CD4-positive, alpha-beta T cell treated with Interleukin-12 subunit alpha and Interleukin-12 subunit beta, for 1 hour (primary cell): ENCODE measurements at regions not wholly inside any gene's neighbourhood (a gene's known extent, or its start where the extent isn't known, plus 50 kb on each side); places are given as distances from the start of the nearest gene placed in this dataset.

Experiments
- DNase-seq: peaks from one replicate; pipeline ENCODE4 v3.0.0-alpha.2; 2020

DNA sequence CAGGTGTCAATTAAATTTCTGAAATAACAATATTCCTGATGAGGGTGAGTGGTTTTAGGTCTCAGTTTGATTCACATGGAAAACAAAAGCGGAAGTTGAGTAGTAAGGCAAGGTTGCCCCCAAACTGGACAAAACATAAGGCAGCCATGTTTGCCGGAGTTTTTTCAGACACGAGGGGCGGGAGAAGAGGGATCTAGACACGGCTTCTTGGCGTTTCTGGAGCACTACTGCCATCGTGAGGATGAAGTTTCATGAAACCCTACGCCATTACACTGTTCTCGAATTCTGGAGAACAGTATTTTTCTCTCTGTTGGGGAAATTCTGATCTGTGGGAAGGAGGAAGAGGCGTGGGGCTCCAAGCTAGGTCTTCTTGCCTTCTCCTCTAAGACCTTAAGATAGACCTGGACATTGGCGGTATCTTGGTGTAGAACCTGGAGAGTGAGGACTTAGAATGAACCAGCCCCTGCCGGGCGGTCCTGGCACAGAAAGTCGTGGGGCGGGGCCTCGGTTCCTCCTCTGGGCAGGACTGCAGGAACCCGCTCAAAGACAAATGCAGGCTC is 160.3 kb downstream of the OR13H1 start:
- no peak for DNase-seq

DNA sequence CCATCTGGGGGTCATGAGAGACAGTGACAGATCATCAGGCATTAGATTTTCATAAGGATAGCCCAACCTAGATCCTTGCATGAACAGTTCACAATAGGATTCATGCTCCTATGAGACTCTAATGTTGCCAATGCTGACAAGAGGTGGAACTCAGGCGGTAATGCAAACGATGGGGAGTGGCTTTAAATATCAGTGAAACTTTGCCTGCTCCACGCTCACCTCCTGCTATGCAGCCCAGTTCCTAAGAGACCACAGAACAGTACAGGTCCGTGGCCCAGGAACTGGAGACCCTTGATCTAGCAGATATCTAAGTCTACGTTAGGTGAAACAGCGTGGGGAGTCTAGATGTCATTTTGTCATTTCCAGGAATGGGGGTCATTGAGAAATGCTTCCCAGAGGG is 165.7 kb downstream of the OR13H1 start:
- no peak for DNase-seq

DNA sequence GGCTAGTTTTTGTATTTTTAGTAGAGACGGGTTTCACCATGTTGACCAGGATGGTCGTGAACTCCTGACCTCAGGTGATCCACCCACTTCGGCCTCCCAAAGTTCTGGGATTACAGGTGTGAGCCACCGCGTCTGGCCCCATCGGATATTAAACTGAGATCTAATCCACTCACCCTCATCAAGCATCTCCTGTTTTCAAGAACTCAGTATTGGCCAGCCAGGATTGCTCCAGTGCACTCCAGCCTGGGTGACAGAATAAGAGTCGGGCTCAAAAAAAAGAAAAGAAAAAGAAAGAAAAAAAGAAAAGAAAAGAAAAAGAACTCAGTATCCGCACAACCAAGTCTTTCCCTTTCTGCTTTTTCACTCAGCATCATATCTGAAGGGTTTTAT is 167.6 kb downstream of the OR13H1 start:
- DNase-seq = no peak

DNA sequence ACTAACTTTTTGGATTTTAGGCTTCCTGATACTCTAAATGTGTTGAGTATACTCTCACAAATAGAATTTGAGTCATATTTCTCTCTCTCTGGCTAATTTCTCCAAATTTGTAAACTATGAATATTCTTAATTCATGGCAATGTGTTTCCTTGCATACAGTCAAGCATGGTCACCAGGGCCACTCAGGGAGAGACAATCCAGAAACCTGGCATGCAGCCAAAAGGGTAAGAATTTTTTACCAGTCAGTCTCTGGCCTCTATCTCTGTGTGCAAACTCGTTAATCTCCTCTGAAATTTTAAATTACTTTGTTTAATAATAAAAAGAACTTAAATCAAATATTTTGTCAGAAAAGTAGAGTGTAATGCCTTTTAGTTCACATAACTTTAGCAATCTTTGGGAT is 179.8 kb downstream of the OR13H1 start:
- no peak for DNase-seq

DNA sequence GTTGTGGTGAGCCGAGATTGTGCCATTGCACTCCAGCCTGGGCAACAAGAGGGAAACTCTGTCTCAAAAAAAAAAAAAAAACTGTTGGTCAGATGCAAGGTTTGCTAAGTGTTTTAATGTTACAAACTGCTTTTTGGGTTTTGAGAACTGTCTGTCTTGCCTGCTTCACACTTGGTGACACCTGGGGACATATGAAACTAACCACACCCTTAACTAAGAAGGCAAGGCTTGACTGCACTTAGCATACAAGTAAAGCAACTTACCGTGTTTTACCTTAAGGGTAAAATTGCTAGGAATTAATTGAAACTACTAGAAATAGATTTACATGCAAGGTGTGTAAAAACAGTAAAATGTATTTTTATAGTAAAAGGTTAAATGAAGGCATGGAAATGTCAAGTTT is 180.4 kb downstream of the OR13H1 start:
- DNase-seq = no peak

DNA sequence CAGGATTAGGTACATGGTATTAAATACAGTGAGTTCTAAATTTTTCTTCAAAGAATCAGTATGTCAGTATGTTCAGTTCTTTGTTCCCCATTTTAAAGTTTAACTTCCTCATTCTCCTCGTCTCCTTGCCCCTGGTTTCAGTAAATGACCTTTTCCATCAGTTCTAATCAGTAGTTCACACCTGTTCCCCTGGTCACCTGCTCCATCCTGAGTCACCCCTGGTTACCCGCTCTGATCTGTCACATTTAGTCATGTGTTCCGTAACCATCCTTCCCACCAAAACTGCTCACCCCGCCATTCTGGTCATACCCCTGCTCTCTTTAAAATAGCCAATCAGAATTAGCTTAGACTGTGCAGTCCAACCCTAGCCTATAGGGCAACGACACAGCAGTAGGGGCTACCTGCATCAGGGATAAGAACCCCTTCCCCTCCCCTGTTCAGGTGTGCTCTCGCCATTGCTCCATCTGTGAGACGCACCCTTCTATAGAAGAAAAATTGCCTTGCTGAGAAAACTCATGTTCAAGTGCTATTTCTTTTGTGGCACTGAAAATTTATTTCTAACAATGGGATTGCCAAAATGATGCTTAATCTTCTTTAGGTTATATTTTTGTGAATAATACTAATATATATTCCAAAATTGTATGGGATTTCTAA is 181.3 kb downstream of the OR13H1 start:
- no peak for DNase-seq

DNA sequence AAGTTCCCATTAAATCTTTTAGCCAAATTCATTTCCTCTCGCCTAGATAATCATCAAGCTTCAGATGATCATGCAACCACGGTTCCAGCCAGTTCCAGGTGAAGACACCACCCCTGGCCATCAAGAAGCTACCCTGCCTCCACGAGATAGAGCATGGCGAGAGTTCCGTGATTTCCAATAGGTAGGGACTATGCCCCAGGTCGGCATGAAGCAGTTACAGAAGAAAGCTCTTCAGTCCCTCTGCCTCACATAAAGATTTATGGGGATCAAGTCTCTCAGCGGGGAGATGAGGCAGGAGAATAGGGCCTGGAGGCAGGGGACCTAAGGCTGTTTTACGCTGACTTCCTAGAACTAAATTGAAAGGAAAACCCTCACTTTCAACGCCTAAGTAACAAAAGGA is 183.9 kb downstream of the OR13H1 start:
- no peak for DNase-seq

DNA sequence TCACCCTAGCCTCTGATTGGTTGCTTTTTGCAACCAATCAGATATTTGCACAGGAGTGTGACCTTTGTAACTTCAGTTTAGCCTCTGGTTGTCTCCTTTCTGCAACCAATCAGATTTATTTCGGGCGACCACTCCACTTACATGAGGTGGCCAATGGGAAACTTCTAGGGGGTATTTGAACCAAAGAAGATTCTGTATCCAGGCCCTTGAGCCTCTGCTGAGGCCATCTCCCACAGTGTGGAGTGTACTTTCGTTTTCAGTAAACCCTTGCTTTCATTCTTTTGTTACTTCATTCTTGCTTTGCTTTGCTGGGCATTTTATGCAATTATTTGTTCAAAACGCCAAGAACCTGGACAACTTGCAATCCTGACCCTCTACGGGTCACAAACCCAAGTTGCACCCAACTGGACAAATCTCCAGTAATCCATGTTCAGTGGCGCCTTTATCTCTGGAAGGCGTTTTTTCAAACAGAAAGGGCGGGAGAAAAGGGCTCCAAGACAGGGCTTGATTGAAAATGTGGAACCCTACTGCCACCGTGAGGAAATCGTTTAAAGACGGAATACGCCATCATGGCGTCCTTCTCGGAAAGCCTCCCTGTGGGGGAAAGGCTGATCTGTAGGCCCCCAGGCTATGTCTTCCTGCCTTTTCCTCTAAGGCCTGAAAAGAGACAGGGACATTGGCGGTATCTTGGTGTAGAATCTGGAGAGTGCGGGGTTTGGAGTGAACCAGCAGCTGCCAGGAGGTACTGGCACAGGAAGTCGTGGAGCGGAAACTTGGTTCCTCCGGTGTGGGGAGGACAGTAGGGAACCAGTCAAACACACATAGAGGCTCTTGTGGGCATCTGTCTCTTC is 184.6 kb downstream of the OR13H1 start:
- DNase-seq = no peak

DNA sequence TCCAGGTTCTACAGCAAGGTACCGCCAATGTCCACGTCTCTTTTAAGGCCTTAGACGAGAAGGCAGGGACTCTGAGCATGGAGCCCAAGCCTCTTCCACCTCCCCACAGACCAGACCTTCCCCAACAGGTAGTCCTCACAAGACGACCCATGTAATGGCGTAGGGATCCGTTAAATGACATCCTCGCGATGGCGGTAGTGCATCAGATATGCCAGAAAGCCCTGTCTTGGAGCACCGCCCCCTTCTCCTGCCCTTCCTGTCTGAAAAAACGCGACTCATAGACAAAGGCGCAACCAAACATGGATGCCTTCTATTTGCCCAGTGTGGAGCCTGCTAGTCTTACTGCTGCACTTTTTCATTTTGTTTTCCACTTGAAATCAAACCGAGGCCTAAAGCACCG is 185.4 kb downstream of the OR13H1 start:
- no peak for DNase-seq

DNA sequence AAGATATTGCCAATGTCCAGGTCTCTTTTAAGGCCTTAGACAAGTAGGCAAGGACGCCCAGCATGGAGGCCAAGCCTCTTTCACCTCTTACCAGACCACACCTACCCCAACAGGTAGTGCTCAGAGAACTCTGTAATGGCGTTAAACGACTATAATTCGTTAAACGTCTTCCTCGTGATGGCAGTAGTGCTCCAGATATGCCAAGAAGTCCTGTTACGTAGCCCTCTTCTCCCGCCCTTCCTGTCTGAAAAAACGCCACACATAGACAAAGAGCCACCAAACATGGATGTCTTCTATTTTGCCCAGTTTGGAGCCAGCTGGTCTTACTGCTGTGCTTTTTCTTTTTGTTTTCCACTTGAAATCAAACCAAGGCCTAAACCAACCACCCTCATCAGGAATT is 190.7 kb downstream of the OR13H1 start:
- DNase-seq = no peak

DNA sequence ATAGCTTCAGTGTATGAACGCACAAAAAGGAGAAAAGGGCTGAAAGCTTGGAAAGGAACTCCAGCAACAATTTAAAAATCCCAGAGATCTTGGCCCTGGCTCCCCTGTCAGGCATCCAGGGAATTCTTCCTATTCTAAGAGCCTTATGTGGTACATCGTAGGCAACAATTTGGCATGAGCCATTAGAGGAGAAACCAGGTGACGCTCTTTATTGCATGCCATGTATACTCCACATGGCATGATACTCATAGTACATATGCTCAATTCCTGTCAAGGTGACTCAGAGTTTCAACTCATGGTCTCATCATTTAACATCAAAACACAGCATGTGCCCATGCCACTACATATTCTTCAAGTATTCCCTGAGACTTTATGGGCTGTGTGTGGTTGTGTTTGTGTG is 191.3 kb downstream of the OR13H1 start:
- DNase-seq = no peak

DNA sequence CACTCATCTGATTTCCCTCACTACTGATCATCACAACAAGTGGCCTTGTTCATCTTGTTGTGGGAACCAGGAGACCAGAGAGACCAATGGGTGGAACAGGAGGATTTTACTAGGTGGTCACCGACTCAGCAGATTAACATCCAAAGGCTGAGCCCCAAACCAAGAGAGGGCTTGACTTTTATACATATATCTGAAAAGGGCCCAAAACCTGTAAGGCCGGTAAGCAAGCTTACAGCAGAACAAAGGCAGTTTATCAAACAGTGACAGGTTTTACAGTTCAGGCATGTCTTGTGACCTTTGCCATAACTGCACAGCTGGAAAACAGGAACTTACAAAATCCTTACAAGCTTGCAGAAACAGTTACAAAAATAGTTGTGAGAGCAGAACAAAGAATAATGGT is 195.9 kb downstream of the OR13H1 start:
- no peak for DNase-seq

DNA sequence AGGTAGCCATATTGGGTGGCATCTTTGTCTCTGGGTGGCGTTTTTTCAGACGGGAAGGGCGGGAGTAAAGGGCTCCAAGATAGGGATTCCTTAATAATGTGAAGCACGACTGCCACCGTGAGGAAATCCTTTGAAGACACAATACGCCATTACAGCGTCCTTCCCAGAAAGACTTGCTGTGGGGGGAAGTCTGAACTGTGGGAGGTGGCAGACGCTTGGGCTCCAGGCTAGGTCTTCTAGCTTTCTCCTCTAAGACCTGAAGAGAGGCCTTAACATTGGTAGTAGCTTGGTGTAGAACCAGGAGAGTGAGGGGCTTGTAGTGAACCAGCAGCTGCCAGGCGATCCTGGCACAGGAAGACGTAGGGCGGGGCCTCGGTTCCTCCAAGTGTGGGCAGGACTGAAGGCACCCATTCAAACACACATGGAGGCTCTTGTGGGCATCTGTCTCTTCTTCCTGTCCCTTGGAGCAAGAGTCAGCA is 197.3 kb downstream of the OR13H1 start:
- DNase-seq = no peak

DNA sequence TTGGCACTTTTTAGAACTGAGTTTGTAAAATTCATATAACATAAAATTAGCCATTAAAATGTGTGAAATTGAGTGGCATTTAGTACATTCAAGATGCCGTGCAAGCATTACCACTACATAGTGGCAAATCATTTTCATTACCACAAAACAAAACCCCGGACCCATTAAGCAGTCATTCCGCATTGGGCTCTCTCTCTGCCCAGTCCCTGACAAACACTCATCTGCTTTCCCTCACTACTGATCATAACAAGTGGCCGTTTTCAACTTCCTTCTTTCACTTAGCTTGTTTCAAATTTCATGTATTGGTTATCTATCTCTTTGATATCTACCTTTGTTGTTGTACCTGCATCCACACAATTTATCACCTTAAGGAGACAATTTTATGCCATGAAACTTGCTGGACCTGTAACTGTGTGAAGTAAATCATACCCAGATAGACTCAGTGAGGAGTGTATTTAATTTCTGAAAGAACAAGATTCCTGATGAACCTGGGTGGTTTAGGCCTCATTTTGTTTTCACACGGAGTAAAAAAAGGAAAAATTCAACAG is 202.1 kb downstream of the OR13H1 start:
- DNase-seq = no peak

DNA sequence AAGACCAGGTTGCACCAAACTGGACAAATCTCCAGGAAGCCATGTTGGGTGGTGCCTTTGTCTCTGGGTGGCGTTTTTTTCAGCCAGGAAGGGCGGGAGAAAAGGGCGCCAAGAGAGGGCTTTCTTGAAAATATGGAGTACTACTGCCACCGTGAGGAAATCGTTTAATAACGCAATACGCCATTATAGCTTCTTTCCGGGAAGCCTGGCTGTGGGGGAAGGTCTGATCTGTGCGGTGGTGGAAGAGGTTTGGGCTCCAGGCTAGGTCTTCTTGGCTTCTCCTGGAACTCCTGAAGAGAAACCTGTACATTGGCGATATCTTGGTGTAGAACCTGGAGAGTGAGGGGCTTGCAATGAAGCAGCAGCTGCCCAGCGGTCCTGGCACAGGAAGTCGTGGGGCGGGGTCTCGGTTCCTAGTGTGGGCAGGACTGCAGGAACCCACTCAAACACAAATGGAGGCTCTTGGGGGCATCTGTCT is 202.7 kb downstream of the OR13H1 start:
- DNase-seq = no peak

DNA sequence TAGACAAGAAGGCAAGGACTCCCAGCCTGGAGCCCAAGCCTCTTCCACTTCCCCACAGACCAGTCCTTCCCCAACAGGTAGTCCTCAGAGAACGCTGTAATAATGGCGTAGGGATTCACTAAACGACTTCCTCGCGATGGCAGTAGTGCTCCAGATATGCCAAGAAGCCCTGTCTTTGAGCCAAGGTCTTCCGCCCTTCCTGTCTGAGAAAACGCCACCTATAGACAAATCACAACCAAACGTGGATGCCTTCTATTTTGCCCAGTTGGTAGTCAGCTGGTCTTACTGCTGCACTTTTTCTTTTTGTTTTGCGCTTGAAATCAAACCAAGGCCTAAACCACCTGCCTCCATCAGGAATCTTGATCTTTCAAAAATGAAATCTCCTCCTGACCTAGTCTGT is 203.3 kb downstream of the OR13H1 start:
- DNase-seq = no peak

DNA sequence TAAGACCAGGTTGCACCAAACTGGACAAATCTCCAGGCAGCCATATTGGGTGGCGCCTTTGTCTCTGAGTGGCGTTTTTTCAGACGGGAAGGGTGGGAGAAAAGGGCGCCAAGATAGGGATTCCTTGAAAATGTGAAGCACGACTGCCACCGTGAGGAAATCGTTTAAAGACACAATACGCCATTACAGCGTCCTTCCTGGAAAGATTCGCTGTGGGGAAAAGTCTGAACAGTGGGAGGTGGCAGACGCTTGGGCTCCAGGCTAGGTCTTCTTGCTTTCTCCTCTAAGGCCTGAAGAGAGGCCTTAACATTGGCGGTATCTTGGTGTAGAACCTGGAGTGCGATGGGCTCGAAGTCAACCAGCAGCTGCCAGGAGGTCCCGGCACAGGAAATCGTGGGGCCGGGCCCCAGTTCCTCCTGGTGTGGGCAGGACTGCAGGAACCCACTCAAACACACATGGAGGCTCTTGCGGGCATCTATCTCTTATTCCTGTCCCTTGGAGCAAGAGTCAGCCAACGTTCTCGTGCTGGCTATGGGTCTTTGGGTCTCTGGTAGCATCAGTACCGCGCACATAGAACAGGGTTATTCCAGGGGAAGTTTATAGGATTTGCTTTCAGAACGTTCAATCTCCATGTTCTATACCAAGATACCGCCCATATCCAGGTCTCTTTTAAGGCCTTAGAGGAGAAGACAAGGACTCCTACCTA is 208.8 kb downstream of the OR13H1 start:
- no peak for DNase-seq

DNA sequence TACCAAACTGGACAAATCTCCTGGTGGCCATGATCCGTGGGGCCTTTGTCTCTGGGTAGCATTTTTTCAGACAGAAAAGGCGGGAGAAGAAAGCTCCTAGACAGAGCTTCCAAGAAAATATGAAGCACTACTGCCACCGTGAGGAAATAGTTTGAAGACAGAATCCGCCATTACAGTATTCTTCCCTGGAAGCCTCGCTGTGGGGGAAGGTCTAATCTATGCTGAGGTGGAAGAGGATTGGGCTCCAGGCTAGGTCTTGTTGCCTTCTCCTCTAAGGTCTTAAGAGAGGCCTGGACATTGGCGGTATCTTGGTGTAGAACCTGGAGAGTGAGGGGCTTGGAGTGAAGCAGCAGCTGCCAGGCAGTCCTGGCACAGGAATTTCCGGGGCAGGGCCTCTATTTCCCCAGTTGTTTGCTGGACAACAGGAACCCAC is 218.9 kb downstream of the OR13H1 start:
- DNase-seq = no peak

DNA sequence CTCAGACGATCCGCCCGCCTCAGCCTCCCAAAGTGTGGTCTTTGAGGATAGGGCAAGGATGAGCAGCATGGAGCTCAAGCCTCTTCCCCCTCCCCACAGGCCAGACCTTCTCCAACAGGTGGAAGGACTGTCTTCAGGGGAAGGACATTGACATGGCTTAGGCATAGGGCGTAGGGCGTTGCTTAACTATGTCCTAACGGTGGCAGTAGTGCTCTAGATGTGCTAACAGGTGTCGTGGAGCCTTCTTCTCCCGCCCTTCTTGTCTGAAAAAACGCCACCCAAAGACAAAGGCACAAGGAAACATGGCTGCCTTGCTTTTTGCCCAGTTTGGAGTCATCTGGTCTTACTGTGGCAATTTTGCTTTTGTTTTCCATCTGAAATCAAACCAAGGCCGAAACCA is 219.8 kb downstream of the OR13H1 start:
- no peak for DNase-seq

DNA sequence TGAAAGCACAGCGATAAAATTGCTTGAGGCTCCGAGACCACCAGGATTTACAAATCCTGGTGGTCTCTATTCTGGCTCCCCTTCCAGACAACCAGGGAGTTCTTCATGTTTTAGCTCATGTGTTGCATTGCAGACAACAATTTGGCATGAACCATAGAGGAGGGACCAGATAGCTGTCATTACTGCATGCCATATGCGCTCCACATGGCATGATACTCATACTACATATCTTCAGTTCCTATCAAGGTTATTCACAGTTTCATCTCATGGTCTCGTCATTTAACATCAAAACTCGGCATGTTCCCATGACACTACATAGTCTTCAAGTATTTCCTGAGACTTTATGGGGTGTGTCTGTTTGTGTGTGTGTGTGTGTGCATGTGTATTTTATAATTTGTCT is 220.3 kb downstream of the OR13H1 start:
- DNase-seq = no peak

DNA sequence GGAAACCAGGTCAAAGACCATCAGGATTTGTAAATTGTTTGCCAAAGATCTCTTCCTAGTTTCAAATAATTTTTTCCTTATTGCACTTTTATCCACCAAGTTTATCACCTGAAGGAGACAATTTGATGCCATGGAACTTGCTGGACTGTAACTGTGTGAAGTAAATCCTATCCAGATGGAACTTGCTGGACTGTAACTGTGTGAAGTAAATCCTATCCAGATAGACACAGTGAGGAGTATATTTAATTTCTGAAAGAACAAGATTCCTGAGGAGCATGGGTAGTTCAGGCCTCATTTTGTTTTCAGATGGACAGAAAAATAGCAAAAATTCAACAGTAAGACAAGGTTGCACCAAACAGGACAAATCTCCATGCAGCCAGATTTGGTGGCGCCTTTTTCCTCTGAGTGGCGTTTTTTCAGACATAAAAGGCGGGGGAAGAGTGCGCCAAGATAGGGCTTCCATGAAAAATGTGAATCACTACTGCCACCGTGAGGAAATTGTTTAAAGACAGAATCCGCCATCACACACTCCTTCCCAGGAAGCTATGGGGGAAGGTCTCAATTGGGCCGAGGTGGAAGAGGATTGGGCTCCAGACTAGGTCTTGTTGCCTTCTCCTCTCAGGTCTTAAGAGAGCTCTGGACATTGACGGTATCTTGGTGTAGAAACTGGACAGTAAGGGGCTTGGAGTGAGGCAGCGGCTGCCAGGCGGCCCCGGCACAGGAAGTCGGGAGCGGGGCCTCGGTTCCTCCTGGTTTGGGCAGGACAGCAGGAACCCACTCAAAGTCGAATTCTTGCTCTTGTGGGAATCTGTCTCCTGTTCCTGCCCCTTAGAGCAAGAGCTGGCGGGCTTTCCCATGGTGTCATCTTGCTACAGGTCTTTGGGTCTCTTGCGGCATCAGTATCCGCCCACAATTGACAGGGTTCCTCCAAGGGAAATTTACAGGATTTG is 234.7 kb downstream of the OR13H1 start:
- no peak for DNase-seq

DNA sequence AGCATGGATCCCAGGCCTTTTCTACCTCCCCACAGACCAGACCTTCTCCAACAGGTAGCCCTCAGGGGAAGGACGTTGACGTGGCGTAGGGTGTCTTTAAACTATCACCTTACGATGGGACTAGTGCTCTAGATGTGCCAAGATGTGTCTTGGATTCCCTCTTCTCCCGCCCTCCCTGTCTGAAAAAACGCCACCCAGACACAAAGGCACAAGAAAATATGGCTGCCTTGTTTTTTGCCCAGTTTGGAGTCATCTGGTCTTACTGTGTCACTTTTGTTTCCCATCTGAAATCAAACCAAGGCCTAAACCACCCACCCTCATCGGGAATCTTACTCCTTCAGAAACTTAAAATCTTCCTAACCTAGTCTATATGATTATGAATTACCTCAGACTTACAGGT is 235.4 kb downstream of the OR13H1 start:
- DNase-seq = no peak
